ENCODE measurements at regions not wholly inside any gene's neighbourhood (a gene's known extent, or its start where the extent isn't known, plus 50 kb on each side); places are given as distances from the start of the nearest gene placed in this dataset.

DNA sequence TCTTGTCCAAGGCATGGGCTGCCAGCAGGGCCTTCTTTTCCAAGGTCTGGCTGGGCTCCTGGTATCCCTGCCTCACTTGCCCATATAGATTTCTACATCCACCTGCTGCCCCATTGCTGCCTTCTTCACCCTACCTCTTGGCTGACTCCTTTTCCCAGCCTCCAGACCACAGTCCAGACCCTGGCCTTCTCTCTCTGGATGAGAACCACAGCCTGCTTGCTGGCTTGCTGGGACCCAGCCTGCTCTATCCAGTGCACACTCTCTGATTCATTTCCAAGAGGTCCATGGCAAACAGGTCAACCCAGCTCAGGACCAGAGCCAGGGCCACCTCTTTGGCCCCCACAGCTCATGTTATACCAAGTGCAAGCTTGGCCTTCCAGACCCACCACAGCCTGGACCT, 169.4 kb upstream of the BDNF start:
- no peak overlapping the region for H2BK120ac ChIP-seq (replicated peaks; ENCODE audit: low read depth, low read length)
- H3K56ac ChIP-seq (replicated peaks; ENCODE audit: insufficient read length, low read depth, low read length) = no peak overlapping the region
- no peak overlapping the region for H3K4ac ChIP-seq (replicated peaks; ENCODE audit: insufficient read length, low read depth, low read length)
- no peak overlapping the region for H3K18ac ChIP-seq (ENCODE audit: extremely low read depth, low read length)
- H2AFZ ChIP-seq (ENCODE audit: low read length) = no peak overlapping the region
- H2AK5ac ChIP-seq (ENCODE audit: low read depth, low read length) = no peak overlapping the region
- no peaks in the 10 kb centered on the region for H3K4me1 ChIP-seq (replicated peaks in 1 of 4; ENCODE audit: control insufficient read depth in 3 of 4, insufficient read depth in 4 of 4, low read length in 3 of 4)
- H4K91ac ChIP-seq (replicated peaks; ENCODE audit: insufficient read length, low read length) = no peak overlapping the region
- no peak overlapping the region for H2BK5ac ChIP-seq (ENCODE audit: low read depth, low read length)
- no peak overlapping the region for H4K5ac ChIP-seq (ENCODE audit: insufficient read length, low read depth, low read length)
- no peak overlapping the region for H3K4me3 ChIP-seq (ENCODE audit: extremely low read depth in 1 of 4, insufficient read depth in 2 of 4, low read depth in 3 of 4, low read length in 4 of 4)
- H2BK12ac ChIP-seq (ENCODE audit: low read depth, low read length) = no peak overlapping the region
- no peak overlapping the region for H2BK20ac ChIP-seq (ENCODE audit: low read length)
- H4K20me1 ChIP-seq (replicated peaks in 1 of 2; ENCODE audit: control insufficient read depth in 1 of 2, insufficient read depth in 2 of 2, low read length in 2 of 2) = no peaks in the 10 kb centered on the region
- no peak overlapping the region for H3K14ac ChIP-seq (ENCODE audit: insufficient read length)
- H3K79me2 ChIP-seq (ENCODE audit: control insufficient read depth in 1 of 2, insufficient read depth in 2 of 2, low read length in 2 of 2) = no peaks in the 10 kb centered on the region
- no peak overlapping the region for H3K27ac ChIP-seq (ENCODE audit: low read depth, low read length)
- no peaks in the 10 kb centered on the region for H3K36me3 ChIP-seq (ENCODE audit: control insufficient read depth in 2 of 4, insufficient read depth in 4 of 4, low read length in 3 of 4)
- H3K4me2 ChIP-seq (ENCODE audit: insufficient read depth in 1 of 2, low read depth in 2 of 2, low read length in 2 of 2) = no peak overlapping the region
- H3K9ac ChIP-seq (replicated peaks in 1 of 4; ENCODE audit: extremely low read depth in 1 of 4, low read depth in 3 of 4, low read length in 3 of 4) = no peak overlapping the region
- H3K27me3 ChIP-seq (replicated peaks in 1 of 4; ENCODE audit: control insufficient read depth in 3 of 4, extremely low read depth in 1 of 4, insufficient read depth in 3 of 4, low read length in 3 of 4) = no peaks in the 10 kb centered on the region
- no peak overlapping the region for H2BK15ac ChIP-seq (ENCODE audit: low read length)
- H3K9me3 ChIP-seq (ENCODE audit: insufficient read depth in 2 of 2, low read depth in 1 of 2, low read length in 1 of 2) = no peaks in the 10 kb centered on the region
- no peak overlapping the region for H3K23ac ChIP-seq (ENCODE audit: insufficient read length)
- ChIA-PET POLR2A (ENCODE audit: partially characterized antibody) (no interaction called here), CTCF (ENCODE audit: partially characterized antibody) (interaction anchor here (0.6 to 1.3 kb wide), 2 partner anchors 12 to 445 kb away, joined by 3 to 4 read pairs; no protein-coding TSS in a partner anchor)
- no peak overlapping the region for H4K8ac ChIP-seq (ENCODE audit: extremely low read depth, insufficient read depth, low read length)
- no peaks in the 10 kb centered on the region for H3K79me1 ChIP-seq (ENCODE audit: low read depth, low read length)
- FAIRE-seq = no peak
- no peaks in the 10 kb centered on the region for H3K23me2 ChIP-seq (ENCODE audit: low read depth, low read length)
- DNase-seq (ENCODE audit: low read depth in 1 of 2, low spot score in 2 of 2) = no peak
- TF ChIP-seq MAX (IDR thresholded peaks at IDR 0.05) = no peak
- no peak for TF ChIP-seq BRCA1 (IDR thresholded peaks at IDR 0.05; ENCODE audit: low read depth, low read length)
- no peak for TF ChIP-seq GTF2F1 (IDR thresholded peaks at IDR 0.05; ENCODE audit: borderline replicate concordance, low read depth, low read length)
- TF ChIP-seq ATF3 (IDR thresholded peaks at IDR 0.05; ENCODE audit: insufficient read depth, low read depth, low read length) = no peak
- TF ChIP-seq SIRT6 (IDR thresholded peaks at IDR 0.05; ENCODE audit: low read length) = no peak
- no peak for TF ChIP-seq SP4 (IDR thresholded peaks at IDR 0.05; ENCODE audit: low read length)
